ENCODE measurements at regions not wholly inside any gene's neighbourhood (a gene's known extent, or its start where the extent isn't known, plus 50 kb on each side); places are given as distances from the start of the nearest gene placed in this dataset.

DNA sequence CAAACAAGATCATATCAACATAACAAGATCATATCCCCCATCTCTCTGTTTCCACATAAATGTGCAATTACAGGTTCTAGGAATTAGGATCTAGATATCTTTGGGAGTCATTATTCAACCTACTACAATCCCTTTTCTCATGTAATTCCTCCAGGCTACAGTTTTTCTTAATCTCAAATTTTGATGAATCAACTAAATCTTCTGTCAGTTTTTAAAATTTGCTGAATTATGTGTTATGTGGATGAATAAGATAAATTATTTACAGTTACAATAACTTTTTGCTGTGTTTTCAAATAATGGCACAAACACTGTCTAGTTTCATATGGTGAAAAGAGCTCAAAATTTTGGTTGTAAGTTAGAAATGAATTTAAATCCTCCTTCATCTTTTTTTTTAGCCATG, 405.8 kb downstream of the FAM170A start:
- no peak overlapping the region for H3K4me3 ChIP-seq (ENCODE audit: low read length)
- TF ChIP-seq, protein P1, sequence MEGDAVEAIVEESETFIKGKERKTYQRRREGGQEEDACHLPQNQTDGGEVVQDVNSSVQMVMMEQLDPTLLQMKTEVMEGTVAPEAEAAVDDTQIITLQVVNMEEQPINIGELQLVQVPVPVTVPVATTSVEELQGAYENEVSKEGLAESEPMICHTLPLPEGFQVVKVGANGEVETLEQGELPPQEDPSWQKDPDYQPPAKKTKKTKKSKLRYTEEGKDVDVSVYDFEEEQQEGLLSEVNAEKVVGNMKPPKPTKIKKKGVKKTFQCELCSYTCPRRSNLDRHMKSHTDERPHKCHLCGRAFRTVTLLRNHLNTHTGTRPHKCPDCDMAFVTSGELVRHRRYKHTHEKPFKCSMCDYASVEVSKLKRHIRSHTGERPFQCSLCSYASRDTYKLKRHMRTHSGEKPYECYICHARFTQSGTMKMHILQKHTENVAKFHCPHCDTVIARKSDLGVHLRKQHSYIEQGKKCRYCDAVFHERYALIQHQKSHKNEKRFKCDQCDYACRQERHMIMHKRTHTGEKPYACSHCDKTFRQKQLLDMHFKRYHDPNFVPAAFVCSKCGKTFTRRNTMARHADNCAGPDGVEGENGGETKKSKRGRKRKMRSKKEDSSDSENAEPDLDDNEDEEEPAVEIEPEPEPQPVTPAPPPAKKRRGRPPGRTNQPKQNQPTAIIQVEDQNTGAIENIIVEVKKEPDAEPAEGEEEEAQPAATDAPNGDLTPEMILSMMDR (conservative IDR thresholded peaks at IDR 0.05; ENCODE audit: low read length), result no peak
- no peak for DNase-seq (ENCODE audit: low read depth)

DNA sequence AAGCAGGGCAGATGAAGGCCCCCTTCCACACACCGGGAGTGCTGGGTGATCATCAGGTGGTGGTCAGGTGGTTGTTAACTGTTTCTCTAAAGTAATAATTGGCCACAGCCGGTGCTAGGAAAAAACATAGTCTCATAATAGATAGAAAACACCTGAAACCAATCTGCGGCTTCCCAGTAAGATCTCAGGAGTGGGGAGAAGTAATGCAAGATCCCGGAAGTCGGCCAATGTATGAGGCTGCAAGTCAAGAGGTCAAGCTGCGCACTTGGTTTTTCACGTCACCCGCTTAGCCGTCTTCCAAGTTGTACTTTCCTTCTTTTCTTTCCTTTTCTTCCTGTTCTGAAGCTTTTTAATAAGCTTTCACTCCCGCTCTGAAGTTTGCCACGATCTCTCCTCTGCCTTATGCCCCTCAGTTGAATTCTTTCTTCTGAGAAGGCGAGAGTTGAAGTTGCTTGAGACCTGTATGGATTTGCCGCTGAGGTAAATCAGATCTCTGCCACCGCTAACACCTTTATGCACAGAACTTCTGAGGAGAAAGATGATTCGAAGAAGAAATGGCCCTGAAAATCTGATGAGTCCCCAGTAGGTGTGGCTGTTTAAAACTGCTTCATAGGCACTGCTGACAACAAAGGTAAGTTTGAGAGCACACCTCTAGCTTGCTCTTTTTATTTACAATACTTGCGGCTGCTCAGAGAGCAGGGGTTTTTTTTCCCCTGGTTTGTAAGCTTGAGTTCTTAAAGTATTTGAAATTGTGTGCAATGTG, 406.6 kb downstream of the FAM170A start:
- no peak for DNase-seq (ENCODE audit: low read depth)
- TF ChIP-seq, protein P1 (conservative IDR thresholded peaks at IDR 0.05; ENCODE audit: low read length), result no peak
- no peak overlapping the region for H3K4me3 ChIP-seq (ENCODE audit: low read length)

DNA sequence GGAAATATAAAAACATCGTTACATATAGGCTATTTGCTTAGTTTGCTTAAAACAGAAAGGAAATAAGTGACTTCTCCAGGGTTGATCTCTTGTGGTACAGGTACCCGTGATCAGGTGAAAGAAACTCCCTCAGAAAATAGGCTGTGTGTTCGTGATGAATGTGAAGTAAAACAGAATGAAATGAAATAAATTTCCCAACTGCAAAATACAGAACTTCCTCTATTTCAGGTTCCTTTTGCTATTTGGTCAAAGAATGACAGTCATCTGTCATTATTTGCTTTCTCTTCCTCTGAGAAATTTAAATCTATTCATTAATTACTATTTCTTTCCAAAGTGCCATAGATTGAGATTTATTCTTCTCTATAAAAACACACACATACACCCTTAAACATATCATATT, 408.1 kb downstream of the FAM170A start:
- no peak for DNase-seq (ENCODE audit: low read depth)
- no peak overlapping the region for H3K4me3 ChIP-seq (ENCODE audit: low read length)
- TF ChIP-seq, protein P1 (conservative IDR thresholded peaks at IDR 0.05; ENCODE audit: low read length), result no peak

DNA sequence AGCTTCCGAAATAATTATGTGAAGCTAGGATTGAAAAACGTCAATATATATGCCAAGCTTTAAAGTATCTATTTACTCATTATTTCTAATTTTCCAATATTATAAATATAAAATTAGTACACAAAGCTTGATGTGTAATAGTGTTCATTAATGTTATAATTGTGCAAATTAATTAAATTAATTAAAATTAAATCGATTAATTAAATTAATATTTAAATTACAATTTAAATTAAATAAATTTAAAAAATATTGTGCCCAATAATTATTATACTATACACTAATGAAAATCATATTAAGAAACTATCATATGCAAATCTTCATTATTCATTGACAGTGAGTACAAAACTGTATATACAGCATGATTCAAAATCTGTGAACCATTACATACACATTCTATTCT, 409.8 kb downstream of the FAM170A start:
- DNase-seq (ENCODE audit: low read depth), result no peak
- TF ChIP-seq, protein P1 (conservative IDR thresholded peaks at IDR 0.05; ENCODE audit: low read length), result no peak
- no peak overlapping the region for H3K4me3 ChIP-seq (ENCODE audit: low read length)

DNA sequence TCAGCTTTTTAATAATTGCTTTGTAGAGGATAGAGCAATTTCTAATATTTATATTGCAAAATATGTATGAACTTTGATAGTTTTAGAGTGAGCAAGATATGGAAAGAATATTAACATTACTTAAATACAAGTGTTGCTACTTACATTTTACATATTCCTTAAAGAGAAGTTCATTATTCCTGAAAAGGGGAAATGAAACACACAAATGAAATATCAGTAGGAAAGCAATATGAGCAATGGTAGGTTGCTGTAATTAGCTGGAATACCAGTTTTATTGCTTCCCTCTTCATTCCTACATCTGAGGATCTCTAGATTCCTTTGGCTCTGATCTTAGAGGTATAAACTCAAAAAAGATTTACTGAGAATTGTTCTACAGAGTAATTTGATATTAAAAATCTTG, 414.1 kb downstream of the FAM170A start:
- no peak overlapping the region for H3K4me3 ChIP-seq (ENCODE audit: low read length)
- no peak for DNase-seq (ENCODE audit: low read depth)
- TF ChIP-seq, protein P1 (conservative IDR thresholded peaks at IDR 0.05; ENCODE audit: low read length), result no peak

DNA sequence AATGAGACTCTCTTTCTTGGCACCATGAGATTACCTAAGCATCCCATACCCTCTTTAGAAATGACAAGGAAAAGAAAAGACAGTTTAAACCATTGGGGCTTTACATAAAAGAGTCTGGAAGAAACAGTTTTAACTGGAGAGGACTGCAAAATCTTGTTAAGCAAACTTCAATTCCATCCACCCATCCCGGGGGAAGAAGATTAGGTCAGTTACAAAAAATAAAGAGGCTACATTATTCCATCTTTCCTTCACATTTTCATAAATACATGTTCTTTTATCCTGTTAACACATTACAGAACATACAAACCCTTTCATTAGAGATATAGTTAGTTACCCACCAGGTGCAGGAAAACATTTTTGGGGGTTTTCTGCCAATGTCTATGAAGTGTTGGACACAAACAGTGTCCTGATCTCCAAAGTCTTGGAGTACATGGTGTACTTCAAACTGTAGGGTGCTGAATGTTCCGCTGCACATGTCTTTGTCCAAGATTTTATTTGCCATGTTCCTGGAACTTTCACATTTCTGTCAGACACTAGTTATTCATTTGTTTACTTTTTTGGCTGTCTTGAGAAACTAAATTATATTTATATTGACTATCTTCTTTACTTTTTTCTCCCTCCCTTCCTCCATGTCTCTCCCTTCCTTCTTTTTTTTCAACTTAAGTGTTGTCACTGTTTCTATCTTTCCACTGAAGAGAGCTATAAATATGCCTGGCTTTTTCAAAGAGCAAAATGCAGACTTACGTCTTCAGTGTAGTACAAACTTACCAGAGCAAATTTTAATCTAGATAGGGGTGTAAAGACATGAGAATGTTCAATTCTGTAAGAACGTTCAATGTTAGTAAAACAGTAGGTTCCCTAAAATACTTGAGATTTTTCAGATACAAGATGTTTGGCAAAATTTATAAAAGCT, 410.9 kb upstream of the PRR16 start:
- TF ChIP-seq, protein P1 (conservative IDR thresholded peaks at IDR 0.05; ENCODE audit: low read length), result no peak
- no peak for DNase-seq (ENCODE audit: low read depth)
- no peak overlapping the region for H3K4me3 ChIP-seq (ENCODE audit: low read length)

Measured in AG10803 (cell line).